Left cardiac atrium (tissue), 4 donors: ENCODE measurements at regions not wholly inside any gene's neighbourhood (a gene's known extent, or its start where the extent isn't known, plus 50 kb on each side); places are given as distances from the start of the nearest gene placed in this dataset.
A peak's percentile ranks its signal among the peaks of the same experiment; 100 is the strongest.
"Not testable (repeated sequence)": the region's sequence is repeated elsewhere in the genome, so short reads cannot be mapped to it uniquely, and the experiment has no call there.

Experiments
- ATAC-seq, 2 donors: fragments of 200-7000 bp; cut with Tn5 transposase; one replicate each; pipeline ENCODE4 v1.9.1; 2020; ENCODE audit warnings: mild to moderate bottlenecking in 2 of 2, moderate library complexity in 2 of 2
- DNase-seq: peaks from one replicate; pipeline ENCODE4 v3.0.0-alpha.2; 2020
- intact Hi-C, 2 donors: fragments of 100-400 bp; cut with DNase I; formaldehyde crosslinking; loops; one replicate each; pipeline versions ENCODE4 v1.14.1 to v1.15.1; 2022 to 2023
- donor health status: DM: no; HTN: yes; CAD: no.
- donor health status: DM: no; HTN: yes; CAD: no; lungs with severe emphysema.
- donor health status: DM: yes; HTN: yes; CAD: no.
- donor health status: Dilated cardiomyopathy.

DNA sequence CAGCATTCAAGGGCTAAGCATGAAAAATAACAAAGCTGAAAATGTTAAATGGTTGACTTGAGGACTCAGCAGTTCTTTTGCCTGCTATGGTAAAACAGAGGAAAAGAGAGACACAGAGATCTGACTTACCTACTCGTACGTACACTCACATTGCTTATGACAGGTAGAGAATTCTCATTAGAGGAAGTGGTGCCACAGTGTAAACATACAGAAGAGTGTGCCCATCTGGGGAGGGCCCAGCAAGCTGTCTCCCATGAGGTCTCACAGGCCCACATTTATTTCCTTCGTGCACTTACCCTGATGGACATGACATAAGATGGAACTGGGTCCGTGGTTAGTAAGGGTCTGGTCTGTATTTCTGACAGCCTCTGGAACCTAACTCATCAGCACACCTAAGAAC is 729.1 kb downstream of the BCL11A start:
- intact Hi-C loops = no loop called here
- ATAC-seq = no peak
- no peak for DNase-seq

DNA sequence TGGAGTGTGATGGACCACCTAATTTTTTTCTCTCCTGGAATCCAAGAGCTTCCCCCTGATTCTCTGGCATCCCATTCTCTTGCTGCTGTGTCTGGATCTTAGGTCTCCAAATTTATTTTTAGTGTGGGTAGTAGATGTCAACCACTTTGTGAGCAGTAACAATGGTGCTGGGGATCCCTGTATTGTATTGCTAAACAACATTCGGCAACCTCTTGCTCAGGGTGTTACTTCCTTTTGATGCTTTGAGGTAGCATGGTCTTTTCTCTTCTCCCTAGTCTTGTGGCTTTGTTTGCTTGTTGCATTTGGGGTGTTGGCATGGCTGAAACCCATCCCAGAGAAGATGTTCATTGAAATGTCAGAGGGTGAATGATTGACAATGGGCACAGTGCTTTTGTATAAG is 737.4 kb downstream of the BCL11A start:
- intact Hi-C loops = no loop called here
- ATAC-seq (no peak), DNase-seq (no peak)

DNA sequence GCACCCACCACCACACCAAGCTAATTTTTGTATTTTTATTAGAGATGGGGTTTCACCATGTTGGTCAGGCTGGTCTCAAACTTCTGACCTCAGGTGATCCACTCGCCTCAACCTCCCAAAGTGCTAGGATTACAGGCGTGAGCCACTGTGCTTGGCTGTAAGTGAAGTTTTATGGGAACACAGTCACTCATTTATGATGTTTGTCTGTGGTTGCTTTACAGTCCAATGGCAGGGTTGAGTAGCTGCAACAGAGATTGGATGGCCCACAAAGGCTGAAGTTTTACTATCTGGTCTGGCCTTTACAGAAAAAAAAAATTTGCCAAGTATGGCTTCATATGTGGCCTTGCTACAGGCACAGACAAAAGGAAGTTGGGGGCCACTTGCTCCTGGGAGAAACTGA is 743.2 kb downstream of the BCL11A start:
- ATAC-seq = not testable (repeated sequence)

DNA sequence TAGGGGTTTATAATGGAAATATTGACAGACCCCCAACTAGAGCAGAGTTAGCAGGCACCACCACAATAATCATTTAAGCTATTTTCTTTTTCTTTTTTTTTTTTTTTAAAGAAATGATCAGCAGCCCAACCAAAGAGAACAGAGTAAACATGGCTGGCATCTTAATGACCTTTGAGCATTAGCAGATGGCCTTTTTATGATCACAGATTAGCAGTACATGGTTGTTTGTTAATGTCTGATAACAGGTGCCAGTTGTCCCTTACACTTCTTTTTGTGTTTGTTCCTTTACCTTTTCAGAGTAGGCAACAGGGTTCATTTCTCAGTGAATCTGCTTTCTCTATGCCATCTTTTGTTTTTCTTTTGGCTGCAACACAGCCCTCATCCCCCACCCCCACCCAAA is 747.0 kb downstream of the BCL11A start:
- no peak for DNase-seq
- no peak for ATAC-seq
- intact Hi-C loops = no loop called here

More for the DNA sequence above, 743.2 kb downstream of the BCL11A start:
- DNase-seq, intact Hi-C loops: not testable (repeated sequence)

DNA sequence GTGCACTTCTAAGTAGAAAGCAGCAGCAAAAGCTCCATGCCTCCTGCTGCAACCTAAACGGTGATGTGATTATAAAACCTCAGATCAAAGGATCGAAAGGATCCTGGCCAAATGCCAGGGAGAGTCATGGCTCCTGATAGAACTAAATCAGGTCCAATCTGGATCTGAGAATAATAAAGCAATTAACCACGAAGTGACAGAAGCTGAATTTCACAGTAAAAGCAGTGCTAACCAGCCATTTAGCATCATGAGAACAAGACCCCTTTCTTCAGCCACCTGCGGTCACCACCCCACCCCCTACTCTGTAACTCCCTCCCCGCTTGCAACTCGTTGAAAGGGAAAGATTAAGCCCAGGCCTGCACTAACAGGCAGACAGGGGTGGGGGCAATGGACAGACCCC is 748.7 kb downstream of the BCL11A start:
- intact Hi-C loops = no loop called here
- DNase-seq = no peak
- no peak for ATAC-seq

DNA sequence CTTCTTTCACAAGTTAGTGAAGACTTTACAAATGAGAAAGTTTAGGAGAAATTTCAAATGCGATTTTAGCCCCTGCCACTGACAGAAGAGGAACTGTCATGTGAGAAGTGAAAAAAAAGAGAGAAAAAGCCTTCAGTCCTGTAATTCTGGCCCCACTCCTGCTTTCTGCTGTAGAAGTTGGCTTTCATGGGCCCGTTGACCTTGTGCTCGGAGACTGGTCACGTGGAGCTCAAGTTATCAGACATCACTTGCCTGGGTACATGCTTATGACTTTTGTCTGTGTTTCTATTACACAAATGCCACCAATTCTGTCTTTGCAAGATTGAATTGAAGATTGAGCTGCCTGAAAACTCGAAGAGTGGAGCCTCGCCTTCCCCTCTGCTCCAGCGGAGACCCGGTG is 749.9 kb downstream of the BCL11A start:
- ATAC-seq = no peak
- intact Hi-C loops = no loop called here

DNA sequence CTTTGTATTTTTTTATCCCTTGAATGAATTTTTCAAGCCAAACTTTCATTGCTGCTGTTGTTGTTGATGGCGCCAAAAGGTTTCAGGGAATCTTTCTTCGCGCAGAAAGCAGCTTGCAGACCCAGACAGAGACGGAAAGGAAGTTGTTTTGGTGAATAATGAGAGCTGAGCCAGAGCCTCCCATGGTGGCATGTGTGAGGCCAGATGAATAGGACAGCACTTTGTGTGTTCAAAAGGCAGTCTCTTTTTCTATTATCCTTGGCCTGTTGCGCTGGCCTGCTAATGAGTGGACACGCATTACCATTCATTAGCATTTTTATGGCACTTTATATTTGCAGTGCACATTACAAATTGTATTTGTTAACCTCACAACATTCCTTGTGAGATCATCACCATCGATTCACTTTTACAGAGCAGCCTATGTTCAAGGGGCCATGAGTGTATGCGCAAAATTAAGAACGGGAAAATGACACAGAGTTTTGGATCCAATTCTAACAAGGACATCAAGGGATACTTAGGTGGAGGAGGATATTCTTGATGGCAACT is 754.7 kb downstream of the BCL11A start:
- no peak for DNase-seq
- intact Hi-C loops = no loop called here
- ATAC-seq = no peak

More for the DNA sequence above, 749.9 kb downstream of the BCL11A start:
- no peak for DNase-seq

DNA sequence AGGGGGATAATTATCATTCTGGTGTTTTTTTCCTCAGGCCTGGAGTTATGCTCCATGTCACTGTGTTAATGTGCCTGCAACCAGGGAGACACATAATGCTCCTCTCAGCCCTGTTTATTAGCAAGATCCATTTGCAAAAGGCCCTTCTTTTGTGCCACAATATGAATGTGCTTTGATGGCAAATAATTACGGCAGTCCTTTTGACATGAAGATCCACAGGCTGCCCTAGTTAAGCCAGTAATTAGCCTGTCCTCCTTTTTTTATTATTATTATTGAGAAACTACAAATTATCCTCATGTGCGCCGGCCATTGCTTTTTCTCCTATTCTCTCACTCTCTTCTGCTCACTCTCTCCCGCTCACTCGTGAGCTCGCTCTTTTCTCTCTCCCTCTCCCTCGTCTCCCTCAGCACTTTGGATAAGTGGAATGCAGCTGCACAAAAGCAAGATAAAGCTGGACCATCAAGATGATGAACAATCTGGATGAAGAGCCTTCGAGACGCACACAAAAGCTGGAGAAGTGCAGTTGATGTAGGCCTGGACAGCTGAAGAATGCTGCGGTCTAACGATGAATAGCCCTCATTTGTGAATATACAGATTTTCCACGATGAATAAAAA is 762.3 kb downstream of the BCL11A start:
- DNase-seq (no peak), ATAC-seq (no peak)
- intact Hi-C loops = no loop called here

DNA sequence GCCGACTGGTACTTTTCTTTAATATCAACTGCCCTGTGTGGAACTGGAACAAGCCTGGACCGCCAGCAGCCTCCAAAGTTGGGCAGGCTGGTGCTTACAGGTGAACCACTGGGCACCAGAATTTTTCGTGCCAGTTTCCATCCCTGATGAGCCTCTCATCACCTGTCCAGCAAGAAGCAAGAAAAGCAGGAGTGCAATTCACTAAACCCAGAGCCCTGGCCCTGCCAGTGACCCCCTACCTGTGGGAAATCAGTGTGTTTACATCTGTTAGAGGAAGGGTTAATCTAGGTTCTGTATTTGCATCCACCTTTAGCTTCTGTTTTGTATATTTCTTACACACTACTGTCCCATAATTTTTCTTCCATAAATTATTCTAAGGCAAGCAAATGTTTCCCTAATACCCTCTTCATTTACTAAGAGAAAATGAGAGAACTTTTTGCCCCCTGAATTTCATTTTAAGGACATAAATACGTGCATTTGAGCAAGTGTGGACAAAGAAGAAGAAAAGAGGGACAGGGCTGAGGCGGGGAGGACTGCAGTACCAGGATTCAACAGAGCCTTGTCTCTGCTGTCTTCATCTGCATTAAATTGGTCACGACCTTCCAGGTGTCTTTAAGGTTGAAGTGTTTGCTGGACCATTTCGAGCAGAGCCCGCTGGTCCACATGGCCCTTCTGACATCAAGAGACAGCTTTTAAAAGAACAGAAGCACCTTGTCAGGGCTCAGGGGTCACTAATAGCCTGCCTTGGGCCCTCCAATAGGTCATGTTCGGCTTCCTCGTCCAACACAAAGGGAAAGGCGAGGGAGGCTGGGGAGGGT is 763.1 kb downstream of the BCL11A start:
- ATAC-seq = no peak
- intact Hi-C loops = no loop called here
- no peak for DNase-seq

DNA sequence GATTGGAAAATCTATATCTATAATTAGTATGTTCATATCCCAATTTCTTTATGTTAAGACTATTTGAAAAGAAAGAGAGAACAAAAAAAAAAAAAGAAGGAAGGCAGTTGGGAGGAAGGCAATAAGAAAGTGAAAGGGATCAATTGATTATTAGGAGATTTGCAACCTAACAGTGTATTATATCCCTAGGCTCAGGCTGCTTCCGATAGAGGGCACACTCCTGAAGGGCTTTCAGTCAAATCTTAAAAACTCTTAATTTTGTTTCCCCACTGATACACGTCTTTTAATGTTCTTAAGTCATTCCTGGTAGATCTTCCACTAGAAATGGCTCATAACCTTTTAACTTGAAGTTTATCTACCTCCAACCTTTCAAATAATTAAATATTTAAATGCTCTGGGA is 763.9 kb downstream of the BCL11A start:
- DNase-seq (no peak), ATAC-seq (no peak)
- intact Hi-C loops = no loop called here

DNA sequence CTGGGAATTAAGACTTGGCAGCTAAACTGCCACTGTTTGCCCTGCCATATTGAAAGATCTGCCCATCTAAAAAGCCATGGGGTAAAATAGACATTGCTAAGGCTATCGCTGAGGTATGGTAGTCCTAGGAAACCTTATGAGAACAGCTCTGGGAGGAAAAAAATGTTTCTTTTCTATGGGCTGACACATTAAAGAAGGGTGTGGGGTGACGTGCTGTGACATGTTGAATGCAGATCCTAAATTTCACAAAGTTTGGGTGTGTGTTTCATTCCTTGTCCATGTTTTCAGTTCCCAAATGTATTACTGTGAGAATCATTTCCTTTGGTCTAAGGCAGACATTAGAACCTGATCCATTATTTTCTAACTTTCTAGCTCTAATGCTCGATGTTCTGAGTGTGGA is 766.4 kb downstream of the BCL11A start:
- intact Hi-C loops = no loop called here
- ATAC-seq = no peak
- no peak for DNase-seq

DNA sequence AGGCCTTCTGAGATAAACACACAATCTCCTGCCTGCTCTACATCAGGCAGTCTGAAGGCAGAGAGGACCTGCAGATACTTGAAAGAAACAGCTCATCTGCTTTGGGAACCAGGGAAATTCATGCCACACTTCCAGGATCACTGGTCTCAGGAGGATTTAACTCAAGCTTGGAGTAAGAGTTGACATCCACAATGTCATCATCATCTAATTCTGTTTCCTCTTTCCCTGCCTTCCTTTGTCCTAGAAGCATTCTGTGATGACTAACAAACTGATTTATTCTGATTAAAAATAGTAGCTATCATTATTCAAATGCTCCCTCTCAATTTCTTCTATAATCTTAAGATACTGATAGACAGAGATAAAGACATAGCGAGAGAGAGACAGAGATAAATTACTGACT is 766.8 kb downstream of the BCL11A start:
- DNase-seq = no peak
- intact Hi-C loops = no loop called here
- ATAC-seq = no peak

DNA sequence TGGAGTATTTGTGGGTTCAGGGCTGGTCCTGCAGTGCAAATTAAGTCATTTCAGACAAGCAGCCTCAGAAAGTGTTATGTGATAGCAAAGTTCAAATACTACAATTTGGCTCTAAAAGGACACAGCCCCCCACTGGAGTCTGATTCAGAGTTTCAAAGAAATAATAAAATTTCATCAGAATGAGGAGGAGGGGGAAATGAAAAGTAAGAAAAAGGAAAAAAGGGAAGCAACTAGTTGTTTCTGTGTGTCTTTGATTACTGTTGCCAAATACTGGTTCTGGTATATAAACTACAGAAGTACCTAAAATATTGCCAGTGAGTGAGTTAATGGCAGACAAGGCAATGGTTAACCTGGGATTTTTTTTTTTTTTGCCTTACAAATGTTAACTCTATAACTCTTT is 773.9 kb downstream of the BCL11A start:
- intact Hi-C loops = no loop called here
- ATAC-seq (no peak), DNase-seq (no peak)

DNA sequence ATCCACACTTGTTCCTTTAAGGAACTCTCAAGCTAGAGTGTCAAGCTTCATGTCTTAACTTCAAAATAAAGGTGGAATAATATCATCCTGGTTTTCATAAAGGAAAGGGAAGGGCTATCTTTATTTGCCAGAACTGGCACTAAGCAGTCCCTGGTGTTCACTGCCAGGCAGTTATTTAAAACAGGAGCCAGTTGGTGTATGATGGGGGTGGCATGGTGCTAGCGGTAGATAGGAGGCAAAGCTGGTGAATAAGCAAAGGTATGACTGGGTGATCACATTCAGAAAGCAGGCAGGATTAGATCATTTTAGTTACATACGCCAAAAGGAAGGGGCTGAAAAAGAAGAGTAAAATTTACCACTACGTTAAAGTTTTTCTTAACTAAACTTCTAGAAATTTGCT is 776.3 kb downstream of the BCL11A start:
- intact Hi-C loops = no loop called here
- ATAC-seq = no peak

DNA sequence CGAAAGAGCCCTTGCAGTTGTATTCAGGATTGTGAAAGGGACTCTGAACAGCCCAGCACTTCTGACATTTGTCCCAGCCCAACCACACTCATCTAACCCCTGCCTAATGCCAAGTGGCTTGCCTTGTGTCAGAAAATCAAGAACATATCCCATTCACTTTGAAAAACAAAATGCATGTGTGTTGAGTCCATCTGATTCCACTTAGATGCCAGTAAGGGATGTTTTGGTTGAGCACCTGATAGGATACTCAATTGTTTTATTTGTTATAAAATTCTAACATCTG is 776.8 kb downstream of the BCL11A start:
- DNase-seq (no peak), ATAC-seq (peak in 1 of 2 donors; percentile 15)
- intact Hi-C loops = no loop called here

More for the DNA sequence above, 776.3 kb downstream of the BCL11A start:
- no peak for DNase-seq

DNA sequence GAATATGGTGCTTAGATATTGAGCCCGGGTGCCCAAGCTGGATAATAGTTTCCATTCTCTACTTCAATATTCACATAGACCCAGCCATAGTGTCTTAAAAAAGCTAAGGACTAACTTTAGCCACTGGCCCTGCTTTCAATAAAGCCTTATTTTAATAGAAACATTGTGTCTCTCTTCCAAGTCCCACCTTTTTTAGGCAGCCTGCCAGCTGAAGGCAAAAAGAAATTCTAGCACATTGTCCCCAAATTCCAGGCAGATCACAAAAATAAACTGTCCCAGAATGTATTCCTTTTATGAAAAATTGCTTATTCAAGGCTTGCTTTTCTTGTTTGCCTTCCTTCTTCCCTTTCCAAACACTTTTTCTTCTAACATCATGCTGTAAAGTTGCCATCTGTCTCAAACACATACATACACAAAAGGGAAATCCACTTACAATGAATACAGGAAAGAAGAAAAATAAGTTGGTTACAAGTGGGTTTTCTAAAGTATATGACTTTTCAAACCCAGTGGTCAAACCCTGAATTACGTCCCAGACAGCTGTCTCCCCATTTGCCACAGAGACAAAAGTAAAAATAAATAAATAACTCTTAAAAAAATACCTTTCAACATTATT is 778.5 kb downstream of the BCL11A start:
- intact Hi-C loops = no loop called here
- no peak for DNase-seq
- no peak for ATAC-seq

DNA sequence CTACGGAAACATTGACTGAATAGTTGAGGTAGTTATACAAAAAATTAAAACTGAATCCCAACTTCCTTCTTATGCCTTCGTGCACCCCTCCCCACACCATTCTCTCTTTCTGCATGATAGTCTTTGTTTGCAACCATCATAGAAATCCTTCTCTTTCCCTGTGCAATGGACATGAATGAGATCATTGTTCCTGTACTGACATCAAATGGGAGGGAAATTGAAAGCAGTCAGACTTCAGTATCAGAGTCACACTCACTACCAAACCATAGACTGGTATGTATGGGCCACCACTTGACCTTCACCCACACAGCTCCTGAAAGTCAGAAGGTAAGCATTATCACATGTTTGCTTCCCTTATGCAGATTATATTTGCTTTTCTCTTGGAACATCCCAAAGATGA is 782.8 kb downstream of the BCL11A start:
- ATAC-seq (no peak), DNase-seq (no peak)
- intact Hi-C loops = no loop called here

DNA sequence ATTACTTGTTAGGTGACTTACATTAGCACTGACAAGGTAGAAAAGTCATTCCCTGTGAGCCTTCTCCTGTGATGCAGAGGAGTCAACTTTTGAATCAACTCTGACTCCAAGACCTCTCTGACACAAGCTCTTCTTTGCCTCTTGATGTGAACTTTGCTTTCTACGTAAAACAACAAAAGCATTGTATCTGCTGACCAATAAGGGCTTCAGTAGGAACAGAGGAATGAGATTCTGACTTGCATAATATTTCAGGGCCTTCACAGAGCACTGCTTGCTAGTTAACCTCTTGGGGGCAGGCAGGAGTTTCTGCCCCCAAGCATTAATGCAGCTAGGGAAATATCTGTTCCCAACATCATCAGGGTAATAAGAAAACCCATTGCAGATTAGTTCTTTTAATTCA is 791.5 kb downstream of the BCL11A start:
- no peak for DNase-seq
- no peak for ATAC-seq
- intact Hi-C loops = no loop called here

DNA sequence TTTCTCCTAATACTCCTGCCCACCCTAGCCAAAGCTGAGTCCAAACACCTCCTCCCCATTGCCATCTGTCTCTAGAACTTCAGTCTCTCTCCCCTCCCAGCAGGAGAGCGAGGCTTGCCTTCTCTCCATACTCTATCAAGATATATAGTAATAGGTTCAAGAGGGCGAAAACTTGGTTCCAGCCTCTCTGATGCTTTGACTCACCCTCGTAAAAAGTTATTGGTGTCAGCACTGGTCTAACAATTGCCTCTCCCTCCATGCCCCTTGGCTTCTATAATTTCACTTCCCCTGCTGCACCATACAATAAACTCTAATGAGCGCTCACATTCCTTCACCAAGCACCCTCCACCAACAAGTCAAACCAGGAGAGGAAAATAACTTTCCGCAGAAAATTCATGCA is 797.3 kb downstream of the BCL11A start:
- no peak for DNase-seq
- ATAC-seq = no peak
- intact Hi-C loops = no loop called here

DNA sequence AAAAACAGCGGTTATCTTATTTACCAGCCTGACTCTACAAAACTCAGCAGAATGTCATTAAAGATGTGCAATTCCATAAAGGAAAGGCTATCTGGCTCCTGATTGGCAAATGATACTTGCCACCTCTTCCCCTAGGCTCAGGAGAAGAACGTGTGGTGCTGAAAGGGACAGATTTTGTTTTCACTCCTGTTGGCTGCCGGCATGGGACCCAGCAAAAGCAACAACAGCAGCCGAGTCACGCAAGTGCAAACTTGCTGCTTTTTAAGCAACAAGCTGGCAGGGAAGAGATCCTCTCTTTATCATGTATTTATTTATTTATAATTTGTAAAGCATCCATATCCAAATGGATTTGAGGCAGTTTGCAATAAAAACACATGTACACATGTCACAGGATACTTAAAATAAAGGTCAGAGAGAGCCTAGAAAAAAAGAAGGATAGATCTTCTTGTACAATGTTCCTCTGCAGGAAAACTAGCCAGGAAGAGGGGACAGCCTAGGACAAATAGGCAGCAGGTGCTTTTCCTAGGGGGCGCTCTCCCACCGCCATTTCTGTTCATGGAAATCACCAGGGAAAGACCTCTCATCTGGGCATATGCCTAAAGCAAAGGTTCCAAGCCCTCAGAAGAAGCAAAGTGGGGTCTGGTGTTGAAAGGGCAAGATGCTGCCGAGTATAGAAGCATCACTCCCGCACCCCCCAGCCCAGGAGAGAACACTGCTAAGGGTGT is 799.3 kb downstream of the BCL11A start:
- DNase-seq (no peak), ATAC-seq (no peak)
- intact Hi-C loops = no loop called here
